H1 (cell line): ENCODE measurements at regions not wholly inside any gene's neighbourhood (a gene's known extent, or its start where the extent isn't known, plus 50 kb on each side); places are given as distances from the start of the nearest gene placed in this dataset.

Experiments used
- CTCF ChIA-PET: fragments of 300-600 bp; sonication (Branson Sonifier 250); formaldehyde crosslinking; loops from one replicate; lab custom pipeline; 2021; ENCODE audit not compliant: partially characterized antibody; lab: Charles Lee
- POLR2A ChIA-PET: fragments of 300-600 bp; sonication (Branson Sonifier 250); formaldehyde crosslinking; loops from one replicate; lab custom pipeline; 2021; ENCODE audit warnings: inconsistent platforms; ENCODE audit not compliant: partially characterized antibody; lab: Charles Lee
- DNase-seq, 2 experiments: peaks; one replicate each; pipeline versions ENCODE4 v3.0.0 to v3.0.0-alpha.2; 2010 to 2022; ENCODE audit warnings: low spot score in 2 of 2, low read depth in 1 of 2, mixed read lengths in 1 of 2
- FAIRE-seq: peaks from 2 replicates; lab custom pipeline; 2011; peaks lifted over from hg19 to GRCh38; lab: Jason Lieb, UNC
- H2AFZ ChIP-seq: 2 replicates; pipeline ENCODE4 v1.8.1; 2012; ENCODE audit warnings: low read length, inconsistent platforms
- H2AK5ac ChIP-seq: 2 replicates; pipeline ENCODE4 v1.6.1; 2013; ENCODE audit warnings: low read depth, low read length
- H2BK120ac ChIP-seq: replicated peaks from 2 replicates; pipeline ENCODE3; 2013; ENCODE audit warnings: low read depth, low read length, inconsistent platforms
- H2BK12ac ChIP-seq: 2 replicates; pipeline ENCODE4 v1.6.1; 2013; ENCODE audit warnings: low read depth, low read length
- H2BK15ac ChIP-seq: 2 replicates; pipeline ENCODE4 v1.6.1; 2013; ENCODE audit warnings: low read length
- H2BK20ac ChIP-seq: 2 replicates; pipeline ENCODE4 v1.6.1; 2013; ENCODE audit warnings: low read length
- H2BK5ac ChIP-seq: 2 replicates; pipeline ENCODE4 v1.6.1; 2013; ENCODE audit warnings: low read depth, low read length
- H3K14ac ChIP-seq: 2 replicates; pipeline ENCODE4 v1.6.1; 2013; ENCODE audit warnings: inconsistent platforms; ENCODE audit not compliant: insufficient read length
- H3K18ac ChIP-seq: 2 replicates; pipeline ENCODE4 v1.6.1; 2013; ENCODE audit warnings: low read length; ENCODE audit errors: extremely low read depth
- H3K23ac ChIP-seq: 2 replicates; pipeline ENCODE4 v1.6.1; 2013; ENCODE audit warnings: inconsistent platforms; ENCODE audit not compliant: insufficient read length
- H3K23me2 ChIP-seq: 2 replicates; pipeline ENCODE4 v1.6.1; 2013; ENCODE audit warnings: low read depth, low read length
- H3K27ac ChIP-seq: 2 replicates; pipeline ENCODE4 v1.6.1; 2011; ENCODE audit warnings: low read depth, low read length, inconsistent platforms
- H3K27me3 ChIP-seq, 4 experiments: replicated peaks in 1 of 4; 1 replicate in 1 of 4; 2 replicates in 3 of 4; pipeline versions ENCODE4 v1.6.1 to v1.8.1; 2011 to 2013; ENCODE audit warnings: low read length in 3 of 4, mild to moderate bottlenecking in 3 of 4, inconsistent platforms in 2 of 4, mixed read lengths in 2 of 4, moderate library complexity in 1 of 4; ENCODE audit not compliant: control insufficient read depth in 3 of 4, insufficient read depth in 3 of 4; ENCODE audit errors: extremely low read depth in 1 of 4
- H3K36me3 ChIP-seq, 4 experiments: 2 replicates each; pipeline versions ENCODE4 v1.6.1 to v1.8.1; 2011 to 2013; ENCODE audit warnings: mild to moderate bottlenecking in 4 of 4, low read length in 3 of 4, moderate library complexity in 2 of 4, control low read depth in 1 of 4, inconsistent platforms in 1 of 4; ENCODE audit not compliant: insufficient read depth in 4 of 4, control insufficient read depth in 2 of 4
- H3K4ac ChIP-seq: replicated peaks from 2 replicates; pipeline ENCODE3; 2013; ENCODE audit warnings: low read length, low read depth, mixed read lengths, inconsistent platforms; ENCODE audit not compliant: insufficient read length
- H3K4me1 ChIP-seq, 4 experiments: replicated peaks in 1 of 4; 1 replicate in 1 of 4; 2 replicates in 3 of 4; pipeline versions ENCODE4 v1.6.1 to v1.8.1; 2011 to 2013; ENCODE audit warnings: low read length in 3 of 4, inconsistent platforms in 2 of 4, mixed read lengths in 1 of 4; ENCODE audit not compliant: insufficient read depth in 4 of 4, control insufficient read depth in 3 of 4
- H3K4me2 ChIP-seq, 2 experiments: 2 replicates each; pipeline versions ENCODE4 v1.6.1 to v1.8.1; 2011 to 2013; ENCODE audit warnings: low read depth in 2 of 2, low read length in 2 of 2, control low read depth in 1 of 2, inconsistent platforms in 1 of 2, mild to moderate bottlenecking in 1 of 2; ENCODE audit not compliant: insufficient read depth in 1 of 2
- H3K4me3 ChIP-seq, 4 experiments: fragments of 200-600, 300-600 bp in 1 of 4; sonication (generic), shearing (Covaris generic), sonication (Bioruptor Twin) in 1 of 4; 2 replicates each; pipeline versions ENCODE4 v1.5.1 to v1.8.1; 2011 to 2016; ENCODE audit warnings: low read length in 4 of 4, low read depth in 3 of 4, control low read depth in 2 of 4, inconsistent platforms in 2 of 4, mild to moderate bottlenecking in 2 of 4, mixed read lengths in 1 of 4, moderate library complexity in 1 of 4; ENCODE audit not compliant: insufficient read depth in 2 of 4; ENCODE audit errors: extremely low read depth in 1 of 4
- H3K56ac ChIP-seq: replicated peaks from 2 replicates; pipeline ENCODE3; 2013; ENCODE audit warnings: low read depth, mild to moderate bottlenecking, mixed read lengths, low read length, inconsistent platforms; ENCODE audit not compliant: insufficient read length
- H3K79me1 ChIP-seq: 2 replicates; pipeline ENCODE4 v1.6.1; 2013; ENCODE audit warnings: low read depth, low read length, control low read depth
- H3K79me2 ChIP-seq, 2 experiments: 2 replicates each; pipeline versions ENCODE4 v1.6.1 to v1.8.1; 2012 to 2013; ENCODE audit warnings: low read length in 2 of 2, mild to moderate bottlenecking in 2 of 2, inconsistent platforms in 1 of 2; ENCODE audit not compliant: insufficient read depth in 2 of 2, control insufficient read depth in 1 of 2
- H3K9ac ChIP-seq, 4 experiments: replicated peaks in 1 of 4; 1 replicate in 1 of 4; 2 replicates in 3 of 4; pipeline versions ENCODE4 v1.6.1 to v1.8.1; 2011 to 2013; ENCODE audit warnings: low read depth in 3 of 4, low read length in 3 of 4, control low read depth in 2 of 4, mild to moderate bottlenecking in 2 of 4, moderate library complexity in 2 of 4, inconsistent platforms in 1 of 4; ENCODE audit errors: extremely low read depth in 1 of 4
- H3K9me3 ChIP-seq, 2 experiments: 2 replicates each; pipeline versions ENCODE4 v1.6.1 to v1.8.1; 2012 to 2013; ENCODE audit warnings: mild to moderate bottlenecking in 2 of 2, moderate library complexity in 2 of 2, control low read depth in 1 of 2, inconsistent platforms in 1 of 2, low read depth in 1 of 2, low read length in 1 of 2, mixed read lengths in 1 of 2; ENCODE audit not compliant: insufficient read depth in 2 of 2
- H4K20me1 ChIP-seq, 2 experiments: replicated peaks in 1 of 2; 2 replicates each; pipeline versions ENCODE3 to v1.8.1; 2011 to 2013; ENCODE audit warnings: inconsistent platforms in 2 of 2, low read length in 2 of 2, mild to moderate bottlenecking in 1 of 2; ENCODE audit not compliant: insufficient read depth in 2 of 2, control insufficient read depth in 1 of 2
- H4K5ac ChIP-seq: 2 replicates; pipeline ENCODE4 v1.6.1; 2013; ENCODE audit warnings: low read length, low read depth, mixed read lengths, inconsistent platforms; ENCODE audit not compliant: insufficient read length
- H4K8ac ChIP-seq: 2 replicates; pipeline ENCODE4 v1.8.0; 2013; ENCODE audit warnings: mild to moderate bottlenecking, moderate library complexity, low read length, inconsistent platforms; ENCODE audit not compliant: insufficient read depth; ENCODE audit errors: extremely low read depth
- H4K91ac ChIP-seq: replicated peaks from 2 replicates; pipeline ENCODE3; 2013; ENCODE audit warnings: low read length, mixed read lengths, inconsistent platforms; ENCODE audit not compliant: insufficient read length
- CREB1 ChIP-seq: IDR thresholded peaks from 2 replicates; pipeline ENCODE4 v1.6.1; 2012; ENCODE audit warnings: inconsistent platforms
- POLR2A ChIP-seq, 2 experiments: IDR thresholded peaks; 1 replicate in 1 of 2; 2 replicates in 1 of 2; pipeline ENCODE4 v1.6.1; 2011; ENCODE audit warnings: low read depth in 2 of 2, low read length in 2 of 2, mild to moderate bottlenecking in 2 of 2; ENCODE audit errors: control extremely low read depth in 1 of 2
- WGBS, 2 experiments: shearing (Covaris generic) in 1 of 2; methylation state at CpG; one replicate each; pipeline versions ENCODE4 v1.1.6 to v1.1.7; 2013 to 2015; ENCODE audit warnings: low lambda C conversion rate in 2 of 2, mixed read lengths in 2 of 2, inconsistent platforms in 1 of 2, low coverage in 1 of 2, missing lambda C conversion rate in 1 of 2; ENCODE audit not compliant: insufficient replicate concordance in 2 of 2, insufficient coverage in 1 of 2, insufficient read length in 1 of 2; ENCODE audit errors: extremely low coverage in 1 of 2, missing lambda C conversion rate in 1 of 2; 5-methylcytosine and 5-hydroxymethylcytosine counted together

- Histone ChIP-seq H4K91ac (no peak overlapping the region), H3K4me3 (no peak overlapping the region), H3K23ac (no peak overlapping the region), H3K4me2 (no peak overlapping the region), H3K18ac (no peak overlapping the region), H3K36me3 (no peaks in the 10 kb centered on the region), H2BK20ac (no peak overlapping the region)
- CTCF ChIA-PET = no interaction called here
- no peak for TF ChIP-seq CREB1
- TF ChIP-seq POLR2A (IDR thresholded peaks at IDR 0.05; ENCODE audit: control extremely low read depth in 1 of 2, low read depth in 2 of 2, low read length in 2 of 2) = no peak
- TF ChIP-seq, all 59 proteins: peak for 0
- H3K56ac ChIP-seq = no peak overlapping the region
- no peak overlapping the region for H2BK5ac ChIP-seq
- no peak overlapping the region for H3K27ac ChIP-seq
- no peak overlapping the region for H3K14ac ChIP-seq
- no peak overlapping the region for H3K9ac ChIP-seq
- no peaks in the 10 kb centered on the region for H3K79me2 ChIP-seq
- no peak overlapping the region for H2BK12ac ChIP-seq
- no peak overlapping the region for H2BK15ac ChIP-seq
- H4K5ac ChIP-seq = no peak overlapping the region
- H2AK5ac ChIP-seq = no peak overlapping the region
- H4K8ac ChIP-seq = no peak overlapping the region
- no peaks in the 10 kb centered on the region for H3K9me3 ChIP-seq
- no peak for FAIRE-seq
- no peak overlapping the region for H2BK120ac ChIP-seq
- no peaks in the 10 kb centered on the region for H3K27me3 ChIP-seq
- no peaks in the 10 kb centered on the region for H3K79me1 ChIP-seq
- POLR2A ChIA-PET = no interaction called here
- no peak for DNase-seq
- no peak overlapping the region for H3K4ac ChIP-seq
- H4K20me1 ChIP-seq = no peaks in the 10 kb centered on the region
- H2AFZ ChIP-seq = no peak overlapping the region
- no peaks in the 10 kb centered on the region for H3K4me1 ChIP-seq
- no peaks in the 10 kb centered on the region for H3K23me2 ChIP-seq
- 92% methylated on average over 3 of the region's 3 CpGs; no CpG with 5 or more reads in 1 of the 2 experiments for WGBS, 2 experiments
Measured at GRCh38 chr13:89750371-89750770, 1597.1 kb upstream of the MIR17HG start.
